ENCODE measurements at regions not wholly inside any gene's neighbourhood (a gene's known extent, or its start where the extent isn't known, plus 50 kb on each side); places are given as distances from the start of the nearest gene placed in this dataset.

DNA sequence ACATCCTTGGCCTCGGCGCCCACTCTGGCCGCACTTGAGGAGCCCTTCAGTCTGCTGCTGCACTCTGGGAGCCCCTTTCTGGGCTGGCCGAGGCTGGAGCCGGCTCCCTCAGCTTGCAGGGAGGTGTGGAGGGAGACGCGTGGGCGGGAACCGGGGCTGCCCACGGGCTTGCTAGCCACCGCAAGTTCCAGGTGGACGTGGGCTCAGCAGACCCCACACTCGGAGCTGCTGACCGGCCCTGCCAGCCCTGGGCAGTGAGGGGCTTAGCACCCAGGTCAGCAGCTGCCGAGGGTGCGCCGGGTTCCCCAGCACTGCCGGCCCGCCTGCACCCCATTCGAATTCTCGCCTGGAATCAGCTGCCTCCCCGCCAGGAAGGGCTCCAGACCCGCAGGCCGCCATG lies 1892.3 kb upstream of the PCDH7 start:
- TF ChIP-seq, protein P1, sequence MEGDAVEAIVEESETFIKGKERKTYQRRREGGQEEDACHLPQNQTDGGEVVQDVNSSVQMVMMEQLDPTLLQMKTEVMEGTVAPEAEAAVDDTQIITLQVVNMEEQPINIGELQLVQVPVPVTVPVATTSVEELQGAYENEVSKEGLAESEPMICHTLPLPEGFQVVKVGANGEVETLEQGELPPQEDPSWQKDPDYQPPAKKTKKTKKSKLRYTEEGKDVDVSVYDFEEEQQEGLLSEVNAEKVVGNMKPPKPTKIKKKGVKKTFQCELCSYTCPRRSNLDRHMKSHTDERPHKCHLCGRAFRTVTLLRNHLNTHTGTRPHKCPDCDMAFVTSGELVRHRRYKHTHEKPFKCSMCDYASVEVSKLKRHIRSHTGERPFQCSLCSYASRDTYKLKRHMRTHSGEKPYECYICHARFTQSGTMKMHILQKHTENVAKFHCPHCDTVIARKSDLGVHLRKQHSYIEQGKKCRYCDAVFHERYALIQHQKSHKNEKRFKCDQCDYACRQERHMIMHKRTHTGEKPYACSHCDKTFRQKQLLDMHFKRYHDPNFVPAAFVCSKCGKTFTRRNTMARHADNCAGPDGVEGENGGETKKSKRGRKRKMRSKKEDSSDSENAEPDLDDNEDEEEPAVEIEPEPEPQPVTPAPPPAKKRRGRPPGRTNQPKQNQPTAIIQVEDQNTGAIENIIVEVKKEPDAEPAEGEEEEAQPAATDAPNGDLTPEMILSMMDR (conservative IDR thresholded peaks at IDR 0.05) = no peak
- no peak for TF ChIP-seq EZH2 (IDR thresholded peaks at IDR 0.05; ENCODE audit: low read depth)
